ENCODE measurements at regions not wholly inside any gene's neighbourhood (a gene's known extent, or its start where the extent isn't known, plus 50 kb on each side); places are given as distances from the start of the nearest gene placed in this dataset.
"Not testable (repeated sequence)": the region's sequence is repeated elsewhere in the genome, so short reads cannot be mapped to it uniquely, and the experiment has no call there.

DNA sequence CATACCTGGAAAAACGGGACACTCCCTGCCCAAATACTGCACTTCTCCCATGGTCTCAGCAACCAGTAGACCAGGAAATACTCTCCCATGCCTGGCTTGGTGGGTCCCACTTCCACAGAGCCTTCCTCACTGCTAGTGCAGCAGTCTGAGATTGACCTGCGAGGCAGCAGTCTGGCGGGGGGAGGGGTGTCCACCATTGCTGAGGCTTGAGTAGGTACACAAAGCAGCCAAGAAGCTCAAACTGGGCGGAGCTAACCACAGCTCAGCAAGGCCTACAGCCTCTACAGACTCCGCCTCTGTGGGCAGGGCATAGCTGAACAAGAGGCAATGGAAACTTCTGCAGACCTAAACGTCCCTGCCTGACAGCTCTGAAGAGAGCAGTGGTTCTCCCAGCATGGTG is 191.5 kb upstream of the FTMT start:
- no peak for DNase-seq

DNA sequence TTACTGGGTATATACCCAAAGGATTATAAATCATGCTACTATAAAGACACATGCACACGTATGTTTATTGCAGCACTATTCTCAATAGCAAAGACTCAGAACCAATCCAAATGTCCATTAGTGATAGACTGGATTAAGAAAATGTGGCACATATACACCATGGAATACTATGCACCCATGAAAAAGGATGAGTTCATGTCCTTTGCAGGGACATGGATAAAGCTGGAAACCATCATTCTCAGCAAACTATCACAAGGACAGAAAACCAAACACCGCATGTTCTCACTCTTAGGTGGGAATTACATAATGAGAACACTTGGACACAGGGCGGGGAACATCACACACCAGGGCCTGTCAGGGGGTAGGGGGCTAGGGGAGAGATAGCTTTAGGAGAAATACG is 186.1 kb upstream of the FTMT start:
- DNase-seq = not testable (repeated sequence)

DNA sequence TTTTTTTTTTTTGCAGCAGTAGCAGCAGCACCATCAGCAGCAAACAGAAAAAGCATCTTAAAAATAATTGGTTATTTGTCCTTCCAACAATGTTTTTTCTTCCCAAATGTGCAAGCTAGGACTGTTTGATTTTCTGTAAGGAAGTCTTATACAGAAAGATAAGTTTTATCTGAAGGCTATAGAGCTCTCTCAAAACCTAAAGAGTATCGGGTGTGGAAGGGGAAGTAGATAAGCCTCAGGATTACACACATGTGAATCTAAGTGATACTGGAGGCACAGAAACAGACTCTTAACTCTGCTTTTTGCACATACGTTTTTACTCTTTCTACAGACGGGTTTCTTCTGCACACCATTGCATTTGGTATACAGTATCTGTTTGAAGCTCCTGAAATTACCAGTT is 184.4 kb upstream of the FTMT start:
- DNase-seq = no peak

DNA sequence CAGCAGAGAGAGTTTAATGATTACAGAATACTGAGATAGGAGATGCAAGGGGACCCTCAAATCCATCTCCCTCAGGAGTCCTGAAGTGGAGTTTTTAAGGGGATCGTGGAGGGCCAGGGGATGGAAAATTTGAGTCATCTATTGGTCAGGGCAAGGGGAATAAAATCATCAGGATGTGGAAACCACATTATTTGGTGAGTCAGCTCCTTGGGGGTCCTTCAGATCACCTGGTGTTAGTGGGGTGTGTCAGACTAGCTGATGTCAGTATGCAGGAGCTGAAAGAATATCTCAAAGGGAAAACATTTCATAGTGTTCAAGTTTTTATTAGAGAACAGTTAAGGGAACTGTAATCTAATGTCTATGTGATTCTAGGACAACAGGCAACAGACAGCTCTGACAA is 183.0 kb upstream of the FTMT start:
- no peak for DNase-seq

DNA sequence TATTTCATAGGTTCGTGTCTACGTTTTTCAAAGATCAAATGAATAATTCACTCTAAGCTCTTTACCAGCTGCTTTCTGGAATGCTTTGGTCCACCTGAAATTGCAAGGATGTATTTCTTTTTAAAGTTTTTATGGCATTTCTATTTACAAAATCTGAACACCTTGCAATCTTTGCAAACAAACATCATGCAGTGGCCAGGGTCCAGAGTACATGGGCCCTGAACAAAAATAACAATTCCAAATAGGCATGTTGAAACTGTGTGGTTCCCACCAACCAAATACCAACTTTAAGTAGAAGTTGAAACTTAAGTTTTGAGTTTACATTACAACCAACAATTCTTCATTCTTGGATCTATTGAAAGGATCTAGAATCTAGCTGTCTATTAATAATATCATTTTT is 180.1 kb upstream of the FTMT start:
- no peak for DNase-seq

DNA sequence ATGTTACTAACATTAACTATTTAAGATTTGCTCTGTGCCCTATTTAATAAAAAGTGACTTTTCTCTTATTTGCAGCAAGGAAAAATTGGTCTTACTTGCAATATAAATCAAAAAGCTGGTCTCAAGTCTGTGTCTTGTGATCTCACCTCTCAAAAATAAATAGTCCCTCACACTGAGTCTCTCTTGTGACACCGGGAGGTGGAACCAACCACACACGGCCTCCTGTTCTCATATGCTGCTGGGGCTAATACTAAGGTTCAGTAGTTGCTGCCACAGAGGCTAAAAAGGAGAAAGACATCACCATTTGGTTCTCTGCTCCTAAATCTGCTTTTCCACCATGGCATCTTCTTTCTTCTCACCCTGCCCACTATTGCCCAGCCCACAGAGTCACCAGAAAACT is 175.8 kb upstream of the FTMT start:
- DNase-seq = no peak

DNA sequence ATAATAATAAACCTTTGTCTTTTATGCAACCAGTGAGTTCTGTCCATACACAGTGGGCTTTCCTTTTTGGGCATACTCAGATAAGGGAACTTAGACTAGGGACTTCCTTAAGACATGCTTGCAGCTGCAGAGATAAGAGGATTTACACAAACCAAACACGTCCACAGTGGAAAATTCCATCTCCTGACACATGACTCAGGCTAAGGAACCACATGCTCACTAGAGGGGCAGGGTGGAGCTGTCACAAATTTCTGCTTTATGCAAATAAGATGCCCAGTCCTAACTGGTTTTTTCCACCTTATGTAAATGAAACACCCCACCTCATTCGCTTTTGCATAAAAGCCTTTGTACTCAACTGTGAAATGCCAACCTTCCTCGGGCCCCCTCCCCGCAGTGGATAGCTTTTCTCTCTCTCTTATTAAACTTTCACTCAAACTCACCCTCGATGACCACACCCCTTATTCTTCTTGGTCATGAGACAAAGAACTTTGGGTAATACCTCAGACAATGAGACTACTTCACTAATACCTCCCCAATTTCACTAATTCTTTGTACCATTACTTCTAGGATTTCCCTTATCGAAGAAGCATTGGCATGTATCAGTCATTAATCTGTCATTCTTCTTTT is 170.3 kb upstream of the FTMT start:
- no peak for DNase-seq

DNA sequence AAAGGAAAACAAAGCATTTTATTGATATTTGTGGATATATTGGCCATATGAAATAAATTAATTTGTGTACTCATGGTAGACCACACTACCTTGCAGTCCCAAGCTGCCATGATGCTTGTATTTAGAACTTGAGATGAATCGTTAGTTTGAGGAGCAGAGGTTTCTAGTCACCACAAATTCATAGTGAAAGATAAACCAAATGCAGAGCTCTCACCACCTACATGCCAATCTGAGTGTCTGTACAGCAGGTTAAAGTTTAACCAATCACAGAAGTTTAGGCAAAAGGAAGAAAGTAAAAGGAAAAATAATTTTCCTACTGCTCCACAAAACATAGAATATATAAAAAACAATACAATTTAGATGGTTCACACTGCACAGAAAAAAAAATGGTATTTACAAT is 163.6 kb upstream of the FTMT start:
- no peak for DNase-seq

DNA sequence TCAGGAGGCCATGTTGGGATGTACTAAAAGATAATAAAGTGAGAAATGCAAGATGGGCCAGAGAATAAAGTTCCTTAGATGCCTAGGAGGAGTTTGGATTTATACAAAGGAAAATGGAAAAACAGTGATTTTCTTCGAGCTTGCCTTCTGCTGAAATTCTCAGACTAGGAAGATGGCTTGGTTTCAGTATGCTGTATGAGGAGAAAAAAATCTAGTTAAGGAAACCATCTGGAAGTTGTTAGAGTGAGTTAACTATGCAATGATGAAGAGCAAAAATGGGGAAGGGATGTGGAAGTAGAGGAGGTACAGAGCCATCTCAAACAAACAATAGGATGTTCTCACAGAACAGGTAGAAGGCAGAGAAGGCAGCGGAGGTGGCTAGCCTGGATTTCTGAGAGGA is 162.9 kb upstream of the FTMT start:
- DNase-seq = peak in 1 of 3 donors; percentile 40

DNA sequence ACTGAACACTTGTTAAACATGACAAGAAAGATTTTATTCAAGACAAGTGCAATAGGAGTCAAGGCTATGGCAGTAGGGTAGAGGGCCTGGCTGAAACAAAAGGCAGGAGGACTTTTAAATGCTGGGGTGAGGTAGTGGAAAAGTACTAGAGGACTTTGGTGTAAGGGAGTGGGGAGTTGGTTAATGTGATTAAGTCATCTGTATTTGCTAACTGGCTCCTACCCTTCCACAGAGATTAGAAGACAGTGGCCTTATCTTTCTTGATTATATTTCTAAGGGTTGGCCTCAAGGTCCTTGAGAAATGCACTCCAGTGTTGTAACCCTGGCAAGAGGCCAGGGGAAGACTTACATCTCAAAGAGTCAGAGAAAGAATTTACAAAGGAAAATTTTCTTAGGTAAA is 160.2 kb upstream of the FTMT start:
- no peak for DNase-seq

DNA sequence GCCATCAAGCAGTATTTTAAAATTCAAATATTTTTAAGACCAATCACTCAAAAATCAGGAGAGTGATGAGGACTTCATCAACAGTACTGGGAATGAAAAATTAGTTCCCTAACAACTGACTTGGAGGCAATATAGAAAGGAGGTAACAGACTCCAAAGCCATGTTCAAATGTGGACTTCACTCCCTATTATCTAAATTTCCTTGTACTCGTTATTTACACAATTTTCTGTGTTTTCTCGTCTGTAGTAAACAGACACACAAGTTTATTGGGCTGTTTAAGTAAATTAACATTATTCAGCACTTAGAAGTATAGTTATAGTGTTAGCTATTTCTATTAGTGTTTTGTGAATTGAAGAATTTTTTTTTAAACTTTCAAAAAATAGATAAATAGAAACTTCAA is 159.5 kb upstream of the FTMT start:
- DNase-seq = no peak

DNA sequence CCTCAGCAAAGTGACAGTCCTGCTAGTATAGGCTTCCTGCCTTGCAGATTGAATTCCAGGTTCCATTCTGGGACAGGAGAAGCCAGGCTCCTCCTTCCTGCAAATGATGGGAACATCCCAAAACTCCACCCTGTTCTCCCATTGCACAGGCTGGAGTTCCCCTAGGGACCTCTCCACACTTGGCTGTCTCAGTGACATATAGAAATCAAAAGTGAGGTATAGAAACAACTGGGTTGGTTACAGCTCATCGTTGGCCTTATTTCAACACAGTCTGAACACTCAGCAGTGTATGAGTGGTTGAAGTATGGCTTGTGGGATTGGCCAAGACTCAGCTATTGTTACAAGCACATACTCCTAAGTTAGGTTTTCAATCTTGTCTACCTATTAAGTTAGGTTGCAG is 157.8 kb upstream of the FTMT start:
- no peak for DNase-seq

DNA sequence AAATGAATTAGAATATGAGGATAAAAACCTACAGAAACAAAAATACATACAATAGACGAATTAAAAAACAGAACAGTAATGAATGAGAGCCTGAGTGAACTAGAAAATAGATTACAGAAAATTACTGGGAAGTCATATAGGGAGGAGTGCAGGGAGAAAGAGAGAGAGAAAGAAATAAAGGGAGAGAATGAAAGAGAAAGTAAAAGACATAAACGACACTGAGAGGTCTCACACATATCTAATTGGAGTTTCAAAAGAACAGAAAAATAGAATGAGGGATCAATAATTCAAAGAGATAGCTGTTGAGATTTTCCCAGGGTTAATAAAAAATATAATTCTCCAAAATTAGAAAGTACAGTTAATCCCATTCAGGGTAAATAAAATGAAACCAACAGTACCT is 156.4 kb upstream of the FTMT start:
- DNase-seq = no peak

DNA sequence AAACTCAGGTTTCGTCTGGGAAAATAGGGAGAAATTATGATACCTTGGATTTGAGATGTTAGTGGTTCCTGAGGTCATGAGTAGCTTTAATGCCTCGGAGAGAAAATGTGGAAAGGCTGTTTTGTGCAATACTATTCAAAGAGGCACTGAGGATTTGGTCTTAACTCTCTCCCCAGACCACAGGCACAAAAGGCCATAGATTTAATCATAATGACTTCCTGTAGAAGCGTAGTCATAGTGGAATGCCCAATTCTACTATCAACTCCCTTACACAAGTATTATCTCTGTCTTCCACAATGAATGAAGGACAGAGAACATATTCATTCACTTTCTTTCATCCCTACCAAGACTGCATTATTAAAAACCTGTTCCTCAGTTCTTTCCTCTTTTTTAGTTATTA is 153.0 kb upstream of the FTMT start:
- DNase-seq = no peak

DNA sequence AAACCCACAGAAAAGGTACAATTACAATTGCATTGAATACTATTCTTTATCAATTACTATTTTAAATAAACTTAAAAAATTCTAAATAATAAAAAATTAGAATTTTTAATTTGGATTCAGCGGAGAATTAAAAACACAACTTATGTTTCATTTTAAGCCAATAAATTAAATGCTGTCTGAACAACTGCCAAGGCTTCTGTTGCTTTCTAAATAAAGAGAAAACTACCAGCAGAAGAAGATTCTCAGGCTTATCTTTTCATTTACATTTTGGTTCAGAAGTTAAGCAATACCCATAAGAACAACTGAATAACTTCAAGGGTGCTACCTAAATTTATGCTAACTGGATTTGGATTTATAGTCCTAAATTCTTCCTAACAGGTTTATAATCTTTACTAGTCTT is 150.0 kb upstream of the FTMT start:
- no peak for DNase-seq

DNA sequence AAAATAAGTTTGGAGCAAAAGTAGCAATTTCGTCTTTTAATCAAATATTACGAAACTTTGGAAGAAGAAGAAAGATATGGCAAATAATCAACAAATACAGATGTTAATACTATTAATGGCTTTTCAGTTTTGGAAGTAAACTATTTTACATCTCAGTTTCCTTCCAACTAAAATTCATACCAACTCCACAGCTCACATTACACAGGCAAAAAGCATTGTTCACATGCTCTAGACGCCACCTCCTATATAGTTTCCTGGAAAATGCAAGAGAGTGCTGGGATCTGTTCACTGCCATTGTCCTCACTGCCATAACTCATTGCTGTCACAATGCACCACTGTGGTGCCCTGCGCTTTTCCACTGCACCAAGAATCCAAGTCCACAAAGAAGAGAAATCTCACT is 149.0 kb upstream of the FTMT start:
- DNase-seq = peak in 1 of 3 donors; percentile 60

DNA sequence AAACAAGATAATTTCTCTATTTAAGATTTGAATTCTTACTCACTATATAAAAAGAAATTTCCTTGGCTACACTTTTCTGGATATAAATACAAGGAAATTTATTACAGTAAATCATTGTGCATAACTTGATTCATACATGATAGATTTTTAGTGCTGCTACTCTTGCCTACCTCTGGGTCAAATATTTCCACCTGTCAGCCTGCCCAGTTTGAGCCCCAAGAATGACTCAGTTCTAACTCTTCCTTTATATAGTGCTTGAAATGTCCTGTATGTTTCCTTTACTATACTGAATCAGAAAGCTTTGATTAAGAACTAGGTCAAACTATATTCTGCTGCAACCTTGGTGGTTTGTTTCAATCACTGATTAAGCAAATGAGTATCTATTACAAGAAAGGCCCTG is 147.4 kb upstream of the FTMT start:
- DNase-seq = no peak

DNA sequence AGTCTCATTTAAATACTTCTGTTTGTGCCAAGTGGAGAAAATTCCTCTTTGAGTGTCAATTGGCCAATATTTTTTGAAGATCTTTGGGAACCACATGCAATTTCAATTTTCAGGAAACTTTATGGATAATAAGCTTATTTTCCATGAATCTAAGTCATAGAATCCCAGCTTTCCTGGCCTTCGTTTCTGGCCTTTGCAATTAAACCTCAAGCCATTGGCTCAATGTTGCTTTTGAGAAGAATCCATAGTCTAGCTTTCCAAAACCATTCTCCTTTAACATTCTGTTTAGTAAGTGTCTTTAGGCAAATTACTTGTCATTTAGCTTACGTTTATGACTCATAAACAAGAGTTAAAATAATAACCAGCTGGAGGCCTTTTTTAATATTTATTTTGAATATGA is 145.0 kb upstream of the FTMT start:
- DNase-seq = peak in 2 of 3 donors; percentile 49 to 67

DNA sequence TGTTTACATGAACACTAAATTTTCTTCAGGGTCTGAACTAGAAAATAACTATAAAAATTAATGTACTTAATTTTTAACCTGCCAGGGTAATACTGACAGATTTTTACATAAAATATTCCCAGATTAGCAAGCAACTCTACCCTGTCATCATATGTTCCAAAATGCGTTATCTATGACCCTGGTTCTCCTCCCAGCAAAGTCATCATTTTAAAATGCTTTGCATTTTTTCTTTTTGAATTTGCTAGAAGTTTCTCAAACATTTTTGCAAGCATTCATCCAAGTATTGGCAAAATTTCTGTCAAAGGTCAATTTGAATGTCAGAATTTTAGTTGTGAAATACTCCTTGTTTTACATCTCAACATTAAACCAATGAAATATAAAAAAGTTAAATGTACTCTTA is 144.5 kb upstream of the FTMT start:
- peak in 1 of 3 donors; percentile 31 for DNase-seq

DNA sequence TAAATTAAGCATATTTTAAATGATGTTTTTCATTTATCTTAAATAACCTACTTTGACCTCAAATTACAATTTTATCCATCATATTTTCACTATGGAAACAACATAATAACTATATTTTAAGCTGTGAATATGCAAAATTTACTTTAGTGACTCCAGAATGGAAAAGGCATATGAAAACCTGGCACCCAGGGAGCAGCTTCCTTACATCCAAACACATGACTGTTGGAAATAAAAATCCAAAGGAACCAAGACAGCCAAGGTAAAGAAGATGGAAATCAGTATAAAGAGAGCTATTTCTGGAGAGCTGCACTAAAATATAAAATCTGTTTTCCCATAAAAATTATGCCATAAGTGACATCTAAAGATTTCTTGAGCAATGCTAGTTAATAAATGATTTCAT is 140.3 kb upstream of the FTMT start:
- no peak for DNase-seq

DNA sequence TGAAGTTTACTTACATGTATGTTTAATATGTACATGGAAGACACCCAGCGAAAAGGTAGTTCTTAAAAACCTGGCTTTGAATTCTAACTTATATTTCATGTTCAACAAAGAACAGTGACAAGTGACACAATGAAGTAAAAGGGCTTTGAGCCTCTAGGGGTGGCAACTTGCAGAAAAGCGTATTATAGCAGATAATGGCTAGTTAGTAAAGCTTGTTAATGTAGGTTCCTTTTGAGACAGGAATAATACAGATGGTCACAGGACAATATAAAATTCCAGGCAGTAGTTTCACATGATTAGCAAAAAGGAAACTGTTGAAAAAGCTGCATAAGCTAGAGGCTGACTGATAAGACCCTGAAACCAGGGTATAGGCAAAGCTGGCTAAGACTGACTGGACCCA is 132.4 kb upstream of the FTMT start:
- no peak for DNase-seq

DNA sequence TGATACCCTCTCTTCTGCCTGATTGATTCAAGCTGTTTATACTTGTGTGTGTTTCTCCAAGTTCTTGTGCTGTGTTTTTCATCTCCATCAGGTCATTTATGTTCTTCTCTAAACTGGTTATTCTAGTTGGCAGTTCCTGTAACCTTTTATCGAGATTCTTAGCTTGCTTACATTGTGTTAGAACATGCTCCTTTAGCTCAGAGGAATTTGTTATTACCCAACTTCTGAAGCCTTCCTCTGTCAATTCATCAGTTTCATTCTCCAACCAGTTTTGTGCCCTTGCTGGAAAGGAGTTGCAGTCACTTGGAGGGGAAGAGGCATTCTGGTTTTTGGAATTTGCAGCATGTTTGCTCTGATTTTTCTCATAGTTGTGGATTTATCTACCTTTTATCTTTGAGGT is 126.2 kb upstream of the FTMT start:
- no peak for DNase-seq

DNA sequence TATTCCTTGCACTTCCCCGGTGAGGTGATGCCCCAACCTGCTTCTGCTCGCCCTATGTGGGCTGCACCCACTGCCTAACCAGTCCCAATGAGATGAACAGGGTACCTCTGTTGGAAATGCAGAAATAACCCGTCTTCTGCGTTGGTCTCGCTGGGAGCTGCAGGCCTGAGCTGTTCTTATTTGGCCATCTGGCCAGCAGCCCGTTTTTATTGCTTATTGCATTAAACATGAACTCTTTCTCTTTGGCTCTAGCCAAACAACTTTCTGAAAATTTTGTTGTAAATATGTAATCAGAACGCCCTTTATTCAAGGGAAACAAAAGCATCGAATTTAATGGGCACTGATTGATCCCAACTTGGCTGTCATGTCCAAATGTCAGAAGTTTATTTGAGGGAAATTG is 124.7 kb upstream of the FTMT start:
- DNase-seq = peak in 2 of 3 donors; percentile 30 to 59

DNA sequence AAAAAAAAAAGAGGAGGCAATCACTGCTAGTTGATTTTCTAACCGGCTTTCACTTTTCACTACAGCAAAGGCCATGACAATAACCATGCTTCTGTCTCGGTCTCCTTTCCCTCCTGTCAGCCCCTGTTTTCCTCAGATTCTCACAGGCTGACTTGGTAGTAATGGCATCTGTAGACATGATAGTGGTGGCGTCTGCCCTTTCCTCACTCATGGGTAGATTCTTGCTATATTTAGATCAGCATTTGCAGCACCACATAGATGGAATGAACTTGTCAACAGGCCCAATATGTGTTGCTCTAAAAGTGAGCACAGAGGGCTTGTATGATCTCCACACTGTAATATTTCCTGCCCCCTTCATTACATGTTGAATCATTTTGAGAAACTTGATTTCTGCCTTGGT is 120.3 kb upstream of the FTMT start:
- DNase-seq = peak in 2 of 3 donors; percentile 5 to 14

DNA sequence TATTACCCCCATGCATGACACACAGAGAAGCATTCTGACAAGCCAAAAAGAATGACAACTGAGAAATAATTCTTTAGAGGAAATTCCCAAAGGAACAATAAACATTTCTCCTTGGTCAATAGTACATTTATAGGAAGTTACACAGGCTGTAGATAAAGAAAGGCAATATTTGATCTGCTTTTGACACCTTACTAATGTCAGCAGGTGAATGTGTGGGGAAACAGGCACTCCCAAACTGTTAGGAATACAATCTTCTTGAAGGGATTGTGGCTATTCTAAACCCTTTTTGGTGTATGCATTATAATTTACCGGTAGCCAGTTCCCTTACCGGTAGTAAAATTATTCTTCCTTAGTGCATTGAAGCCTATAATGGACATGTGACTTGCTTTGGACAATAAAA is 116.1 kb upstream of the FTMT start:
- no peak for DNase-seq
